GM12878 (cell line): ENCODE measurements at regions not wholly inside any gene's neighbourhood (a gene's known extent, or its start where the extent isn't known, plus 50 kb on each side); places are given as distances from the start of the nearest gene placed in this dataset.

Source experiments
- ATAC-seq: fragments of 200-7000 bp; cut with Tn5 transposase; 3 replicates; pipeline ENCODE4 v1.9.1; 2020; ENCODE audit warnings: mild to moderate bottlenecking, moderate library complexity
- BruUV-seq: library from RNA; stranded (reverse); fragments of 400-500 nt; replicated peaks from 2 replicates; lab custom pipeline; 2021; lab: Mats Ljungman, UMichigan
- CTCF ChIA-PET: fragments of 300-600 bp; sonication (Branson Sonifier 250); formaldehyde crosslinking; extraction: SDS; loops from one replicate; lab custom pipeline; 2021; ENCODE audit warnings: inconsistent platforms; lab: Yijun Ruan, JAX
- POLR2A ChIA-PET: fragments of 350-600 bp; formaldehyde crosslinking; extraction: SDS; loops from one replicate; lab custom pipeline; 2021; ENCODE audit warnings: inconsistent platforms; lab: Charles Lee
- RAD21 ChIA-PET: fragments of 300-600 bp; sonication (Branson Sonifier 250); formaldehyde crosslinking; loops from one replicate; lab custom pipeline; 2023; ENCODE audit warnings: antibody characterized with exemption; ENCODE audit not compliant: unreplicated experiment; lab: Charles Lee
- SMC1A ChIA-PET: fragments of 300-600 bp; sonication (Branson Sonifier 250); formaldehyde crosslinking; loops from one replicate; lab custom pipeline; 2023; ENCODE audit not compliant: unreplicated experiment, uncharacterized antibody; lab: Charles Lee
- DNase-seq: peaks from one replicate; pipeline ENCODE4 v3.0.0-alpha.2; 2011; ENCODE audit warnings: low read depth, low spot score
- FAIRE-seq: peaks from 3 replicates; lab custom pipeline; 2011; peaks lifted over from hg19 to GRCh38; lab: Jason Lieb, UNC
- H2AFZ ChIP-seq: 2 replicates; pipeline ENCODE4 v1.6.0; 2011; ENCODE audit warnings: low read depth, low read length, control low read depth; ENCODE audit not compliant: control insufficient read depth
- H3K27ac ChIP-seq: 2 replicates; pipeline ENCODE4 v1.5.1; 2011; ENCODE audit warnings: control low read depth; ENCODE audit not compliant: control insufficient read depth, insufficient read depth
- H3K27me3 ChIP-seq, 2 experiments: replicated peaks in 1 of 2; 2 replicates each; pipeline versions ENCODE4 v1.6.0 to v1.6.1; 2011; ENCODE audit warnings: low read length in 1 of 2; ENCODE audit not compliant: control insufficient read depth in 2 of 2, insufficient read depth in 2 of 2
- H3K36me3 ChIP-seq, 2 experiments: 2 replicates each; pipeline ENCODE4 v1.5.1; 2011; ENCODE audit warnings: low read length in 1 of 2; ENCODE audit not compliant: control insufficient read depth in 2 of 2, insufficient read depth in 2 of 2
- H3K4me1 ChIP-seq: 2 replicates; pipeline ENCODE4 v1.6.1; 2011; ENCODE audit warnings: mild to moderate bottlenecking, low read length, moderate library complexity, mixed read lengths; ENCODE audit not compliant: control insufficient read depth, insufficient read depth
- H3K4me2 ChIP-seq: 2 replicates; pipeline ENCODE4 v1.6.0; 2011; ENCODE audit warnings: control low read depth; ENCODE audit not compliant: control insufficient read depth, insufficient read depth
- H3K4me3 ChIP-seq: fragments of 200-600 bp; sonication (generic); 2 replicates; pipeline ENCODE4 v1.5.1; 2016
- H3K79me2 ChIP-seq: 2 replicates; pipeline ENCODE4 v1.6.0; 2011; ENCODE audit warnings: low read length; ENCODE audit not compliant: control insufficient read depth, insufficient read depth
- H3K9ac ChIP-seq: 2 replicates; pipeline ENCODE4 v1.8.0; 2011; ENCODE audit warnings: low read length, control low read depth, mixed read lengths; ENCODE audit not compliant: control insufficient read depth, insufficient read depth
- H3K9me3 ChIP-seq: replicated peaks from 3 replicates; pipeline ENCODE4 v1.5.1; 2011; ENCODE audit warnings: mild to moderate bottlenecking, low read length; ENCODE audit not compliant: control insufficient read depth, insufficient read depth
- H4K20me1 ChIP-seq: 2 replicates; pipeline ENCODE4 v1.6.0; 2011; ENCODE audit not compliant: control insufficient read depth, insufficient read depth
- RFX5 ChIP-seq: IDR thresholded peaks from 2 replicates; pipeline ENCODE4 v1.6.1; 2011; ENCODE audit warnings: low read depth, low read length, improper control_type of control experiment
- ZBTB33 ChIP-seq: fragments of 450-650 bp; IDR thresholded peaks from 2 replicates; pipeline ENCODE4 v1.6.1; 2017; ENCODE audit warnings: mild to moderate bottlenecking
- WGBS: methylation state at CpG from one replicate; pipeline ENCODE4 v1.1.6; 2016; ENCODE audit warnings: low lambda C conversion rate; ENCODE audit not compliant: insufficient replicate concordance, insufficient coverage; ENCODE audit errors: missing lambda C conversion rate; 5-methylcytosine and 5-hydroxymethylcytosine counted together
- in situ Hi-C: fragments of 300-500 bp; cut with MboI; formaldehyde crosslinking; loops from 9 replicates; pipeline ENCODE4 v1.14.3; 2018; ENCODE audit warnings: mixed read lengths
- intact Hi-C: fragments of 100-400 bp; cut with micrococcal nuclease; formaldehyde crosslinking; loops from one replicate; pipeline ENCODE4 v1.14.2; 2022; ENCODE audit not compliant: unreplicated experiment

- no peak overlapping the region for H3K4me3 ChIP-seq
- H3K79me2 ChIP-seq, result no peaks in the 10 kb centered on the region
- RAD21 ChIA-PET, result no interaction called here
- ATAC-seq (no peak), FAIRE-seq (no peak), DNase-seq (no peak)
- no peak overlapping the region for H2AFZ ChIP-seq
- no TSS peak for BruUV-seq
- WGBS, result 15% methylated on average over 3 of the region's 3 CpGs
- H3K36me3 ChIP-seq, result no peaks in the 10 kb centered on the region
- intact Hi-C loops, result no loop called here
- H3K27ac ChIP-seq, result no peak overlapping the region
- no peak overlapping the region for H3K4me2 ChIP-seq
- CTCF ChIA-PET, result no interaction called here
- POLR2A ChIA-PET, result no interaction called here
- TF ChIP-seq RFX5, result no peak
- in situ Hi-C loops, result no loop called here
- no peaks in the 10 kb centered on the region for H3K27me3 ChIP-seq
- H3K9me3 ChIP-seq, result no peaks in the 10 kb centered on the region
- H3K4me1 ChIP-seq, result no peaks in the 10 kb centered on the region
- H3K9ac ChIP-seq, result no peak overlapping the region
- H4K20me1 ChIP-seq, result no peaks in the 10 kb centered on the region
- SMC1A ChIA-PET, result interaction anchor here (1.2 kb wide), 1 partner anchor 9 kb away, joined by 3 read pairs; no protein-coding TSS in a partner anchor
Observed at GRCh38 chr5:12332480-12332879, 428.2 kb upstream of the CTNND2 start.

GRCh38 chr5:12330993-12331588, 426.8 kb upstream of the CTNND2 start:
- no peaks in the 10 kb centered on the region for H3K27me3 ChIP-seq
- no peaks in the 10 kb centered on the region for H3K79me2 ChIP-seq
- no peak overlapping the region for H3K4me3 ChIP-seq
- H3K36me3 ChIP-seq, result no peaks in the 10 kb centered on the region
- H3K4me1 ChIP-seq, result no peaks in the 10 kb centered on the region
- no peak for ATAC-seq
- intact Hi-C loops, result no loop called here
- no peak overlapping the region for H3K4me2 ChIP-seq
- in situ Hi-C loops, result no loop called here
- CTCF ChIA-PET, result no interaction called here
- WGBS, result 23% methylated on average over 9 of the region's 9 CpGs
- H4K20me1 ChIP-seq, result no peaks in the 10 kb centered on the region
- no peak for TF ChIP-seq ZBTB33
- SMC1A ChIA-PET, result interaction anchor here (1.4 kb wide), 1 partner anchor 315 kb away, joined by 3 read pairs; no protein-coding TSS in a partner anchor
- no peak for FAIRE-seq
- H3K27ac ChIP-seq, result no peak overlapping the region
- no peak overlapping the region for H2AFZ ChIP-seq
- POLR2A ChIA-PET, result no interaction called here
- no peaks in the 10 kb centered on the region for H3K9me3 ChIP-seq
- DNase-seq, result no peak
- BruUV-seq, result no TSS peak
- H3K9ac ChIP-seq, result no peak overlapping the region
- RAD21 ChIA-PET, result no interaction called here
